ENCODE measurements at regions not wholly inside any gene's neighbourhood (a gene's known extent, or its start where the extent isn't known, plus 50 kb on each side); places are given as distances from the start of the nearest gene placed in this dataset.

- no peak for TF ChIP-seq NFE2L2 (IDR thresholded peaks at IDR 0.05; ENCODE audit: low read depth, low read length)
- no peak for TF ChIP-seq POLR2A (IDR thresholded peaks at IDR 0.05; ENCODE audit: low read depth, low read length)
- no peak for TF ChIP-seq MAZ (IDR thresholded peaks at IDR 0.05; ENCODE audit: borderline replicate concordance, low read depth, low read length)
- no peak for TF ChIP-seq SMC3 (IDR thresholded peaks at IDR 0.05; ENCODE audit: low read depth, low read length)
- no peak for TF ChIP-seq CTCF (conservative IDR thresholded peaks at IDR 0.05; ENCODE audit: low read depth, low read length)
- TF ChIP-seq RFX5 (IDR thresholded peaks at IDR 0.05; ENCODE audit: low read depth, low read length): no peak
- no peak for TF ChIP-seq CEBPB (IDR thresholded peaks at IDR 0.05; ENCODE audit: low read depth, low read length)
- TF ChIP-seq CHD1 (IDR thresholded peaks at IDR 0.05; ENCODE audit: low read depth, low read length): no peak
- no peak for TF ChIP-seq MAFK (IDR thresholded peaks at IDR 0.05; ENCODE audit: low read depth, low read length)
- no peak for TF ChIP-seq BHLHE40 (IDR thresholded peaks at IDR 0.05; ENCODE audit: low read depth, low read length)
Measured at GRCh38 chr5:60354311-60354710, 345.7 kb downstream of the DEPDC1B start.
